Astrocyte (in vitro differentiated cells and primary cell): ENCODE measurements at regions not wholly inside any gene's neighbourhood (a gene's known extent, or its start where the extent isn't known, plus 50 kb on each side); places are given as distances from the start of the nearest gene placed in this dataset.

ENCODE experiments used
- EZH2 ChIP-seq: IDR thresholded peaks from 2 replicates; pipeline ENCODE4 v1.6.1; 2012; ENCODE audit warnings: mild to moderate bottlenecking, low read length, inconsistent platforms; ENCODE audit not compliant: insufficient read depth
- TF ChIP-seq, protein P1 (sequence below): IDR thresholded peaks from 2 replicates; pipeline ENCODE4 v1.5.1; 2011; ENCODE audit warnings: low read depth, mild to moderate bottlenecking, inconsistent platforms, low read length, moderate library complexity; ENCODE audit not compliant: insufficient read depth

DNA sequence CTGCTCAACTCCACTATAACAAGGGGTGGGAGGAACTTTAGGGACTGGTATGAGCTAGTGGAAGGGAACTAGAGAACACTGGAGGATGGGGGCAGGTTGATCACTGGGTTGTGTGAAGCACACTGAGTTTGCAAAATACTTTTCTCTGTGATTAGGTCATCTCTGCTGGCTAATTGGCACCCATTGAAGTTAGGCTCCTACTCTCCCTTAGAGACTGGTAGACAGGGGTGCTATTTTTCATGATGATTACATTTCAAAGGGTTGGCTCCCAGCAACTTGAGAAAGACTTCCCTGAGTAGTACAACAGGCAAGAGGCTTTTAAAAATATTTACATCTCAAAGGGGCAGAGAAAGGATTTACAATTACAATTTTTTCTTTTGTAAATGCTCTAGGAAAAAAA lies 50.4 kb upstream of the MTAP start:
- TF ChIP-seq, protein P1, sequence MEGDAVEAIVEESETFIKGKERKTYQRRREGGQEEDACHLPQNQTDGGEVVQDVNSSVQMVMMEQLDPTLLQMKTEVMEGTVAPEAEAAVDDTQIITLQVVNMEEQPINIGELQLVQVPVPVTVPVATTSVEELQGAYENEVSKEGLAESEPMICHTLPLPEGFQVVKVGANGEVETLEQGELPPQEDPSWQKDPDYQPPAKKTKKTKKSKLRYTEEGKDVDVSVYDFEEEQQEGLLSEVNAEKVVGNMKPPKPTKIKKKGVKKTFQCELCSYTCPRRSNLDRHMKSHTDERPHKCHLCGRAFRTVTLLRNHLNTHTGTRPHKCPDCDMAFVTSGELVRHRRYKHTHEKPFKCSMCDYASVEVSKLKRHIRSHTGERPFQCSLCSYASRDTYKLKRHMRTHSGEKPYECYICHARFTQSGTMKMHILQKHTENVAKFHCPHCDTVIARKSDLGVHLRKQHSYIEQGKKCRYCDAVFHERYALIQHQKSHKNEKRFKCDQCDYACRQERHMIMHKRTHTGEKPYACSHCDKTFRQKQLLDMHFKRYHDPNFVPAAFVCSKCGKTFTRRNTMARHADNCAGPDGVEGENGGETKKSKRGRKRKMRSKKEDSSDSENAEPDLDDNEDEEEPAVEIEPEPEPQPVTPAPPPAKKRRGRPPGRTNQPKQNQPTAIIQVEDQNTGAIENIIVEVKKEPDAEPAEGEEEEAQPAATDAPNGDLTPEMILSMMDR: no peak
- no peak for TF ChIP-seq EZH2
